GM19395 (cell line): ENCODE measurements at regions not wholly inside any gene's neighbourhood (a gene's known extent, or its start where the extent isn't known, plus 50 kb on each side); places are given as distances from the start of the nearest gene placed in this dataset.
"Not testable (repeated sequence)": the region's sequence is repeated elsewhere in the genome, so short reads cannot be mapped to it uniquely, and the experiment has no call there.

Source experiments
- ATAC-seq: cut with Tn5 transposase; IDR thresholded peaks from one replicate; pipeline ENCODE4 v1.9.1; 2021; ENCODE audit warnings: mild to moderate bottlenecking, moderate library complexity; ENCODE audit not compliant: unreplicated experiment

DNA sequence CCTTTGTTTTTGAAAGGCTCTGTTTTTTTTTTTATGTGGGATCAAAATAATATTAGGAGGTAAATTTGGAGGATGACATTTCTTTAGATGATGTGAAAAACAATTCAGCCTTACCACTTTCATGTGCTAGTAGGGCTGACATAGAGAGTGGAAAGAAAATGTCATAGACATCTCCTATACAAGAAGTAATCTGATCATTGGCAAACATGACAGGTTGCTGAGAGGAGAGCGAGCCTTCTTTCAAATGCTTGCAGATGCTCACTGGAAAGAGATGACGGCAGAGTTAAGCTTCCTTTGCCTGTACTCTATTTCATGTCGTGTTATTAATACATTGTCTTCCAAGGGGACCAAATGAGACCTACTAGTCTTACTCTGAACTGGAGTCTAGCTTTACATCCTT lies 160.1 kb upstream of the DAP start:
- no peak for ATAC-seq

DNA sequence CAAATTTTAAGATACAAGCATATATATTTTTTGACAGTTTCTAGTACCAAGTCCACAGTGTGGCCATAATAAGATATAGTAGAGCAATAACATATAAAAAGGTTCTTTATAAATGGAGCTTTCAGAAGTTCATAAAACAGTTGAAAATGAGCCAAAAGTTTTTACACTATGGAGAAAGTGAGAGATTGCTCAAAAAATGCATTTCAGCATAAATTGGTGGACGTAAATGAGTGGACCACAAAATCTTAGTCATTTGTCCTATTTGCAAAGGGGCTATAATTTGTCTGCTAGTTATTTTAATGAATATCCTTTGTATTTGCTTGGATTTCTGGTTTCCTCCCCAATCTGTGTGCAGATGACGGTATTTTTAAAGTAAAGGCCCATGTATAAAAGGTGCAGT lies 159.4 kb upstream of the DAP start:
- ATAC-seq = no peak

DNA sequence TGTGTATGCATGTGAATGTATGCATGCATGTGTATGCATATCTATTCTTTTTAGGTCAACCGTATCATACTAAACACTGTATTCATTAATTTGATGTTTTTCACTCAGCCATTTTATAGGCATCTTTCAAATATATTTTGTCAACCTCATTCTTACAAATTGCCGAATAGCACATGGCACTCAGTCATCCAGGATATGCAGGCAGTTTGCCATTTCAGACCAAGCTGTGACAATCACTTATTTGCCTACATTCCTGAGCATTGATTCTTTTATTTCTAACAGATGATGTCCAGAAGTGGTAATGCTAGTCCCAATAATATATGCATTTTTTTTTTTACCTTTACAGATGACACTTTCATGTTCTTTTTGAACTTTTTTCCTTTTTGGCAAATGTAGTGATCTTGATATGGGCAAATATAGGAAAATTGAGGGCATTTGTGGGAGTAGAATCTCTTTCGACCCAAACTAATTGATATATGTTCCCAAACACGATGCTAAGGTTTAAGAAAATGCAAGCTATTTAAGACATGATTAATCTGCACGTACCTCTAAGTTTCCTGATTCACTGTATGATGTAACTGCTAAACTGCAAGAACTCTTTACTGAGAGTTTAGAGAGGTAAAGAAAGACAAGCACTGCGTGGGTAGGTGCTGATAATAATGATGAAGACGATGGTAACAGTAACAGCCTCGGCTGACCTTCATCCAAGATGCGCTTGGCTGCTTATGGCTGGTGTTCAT lies 153.9 kb upstream of the DAP start:
- ATAC-seq = no peak

DNA sequence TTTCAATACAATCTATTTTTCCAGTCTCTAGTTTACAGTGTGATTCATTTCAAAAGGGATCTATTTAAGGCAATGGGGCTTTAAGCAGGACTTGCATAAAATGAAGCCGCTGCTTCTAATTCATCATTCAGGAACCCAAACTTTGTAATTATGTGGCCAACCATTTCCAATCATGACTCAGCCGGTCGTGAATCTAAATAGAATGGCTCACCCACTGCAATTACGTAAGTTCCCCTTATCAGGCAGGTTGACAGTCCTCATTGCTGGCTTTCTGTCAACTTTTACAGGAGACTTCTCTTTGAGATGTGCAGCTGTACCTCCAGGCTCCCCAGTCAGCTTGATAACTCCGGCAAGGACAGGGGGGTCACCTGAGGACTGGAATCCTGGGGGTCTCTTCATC lies 152.8 kb upstream of the DAP start:
- no peak for ATAC-seq

DNA sequence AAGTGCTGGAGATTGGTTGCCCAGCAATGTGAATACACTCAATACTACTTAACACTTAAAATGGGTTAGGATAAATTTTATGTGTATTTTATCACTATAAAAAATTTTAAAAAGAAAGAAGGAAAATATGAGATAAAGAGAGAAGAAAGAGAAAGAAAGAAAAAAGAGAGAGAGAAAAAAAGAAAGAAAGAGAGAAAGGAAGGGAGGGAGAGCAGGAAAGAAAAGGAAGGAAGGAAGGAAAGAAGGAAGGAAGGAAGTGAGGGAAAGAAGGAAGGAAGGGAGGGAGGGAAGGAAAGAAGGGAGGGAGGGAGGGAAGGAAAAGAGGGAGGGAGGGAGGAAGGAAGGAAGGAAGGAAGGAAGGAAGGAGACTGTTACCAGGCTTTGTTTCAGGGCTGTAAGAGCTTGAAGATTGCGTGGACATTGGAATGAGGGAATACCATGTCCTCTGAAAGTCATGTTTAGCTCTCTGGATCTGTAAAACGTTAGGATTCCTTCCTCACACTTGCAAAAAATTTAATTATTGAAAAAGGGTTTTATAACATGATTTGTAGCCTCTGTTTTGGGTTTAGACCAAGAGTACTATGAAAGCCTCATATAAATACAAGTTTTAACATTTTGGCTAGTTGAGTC lies 152.3 kb upstream of the DAP start:
- ATAC-seq = no peak

DNA sequence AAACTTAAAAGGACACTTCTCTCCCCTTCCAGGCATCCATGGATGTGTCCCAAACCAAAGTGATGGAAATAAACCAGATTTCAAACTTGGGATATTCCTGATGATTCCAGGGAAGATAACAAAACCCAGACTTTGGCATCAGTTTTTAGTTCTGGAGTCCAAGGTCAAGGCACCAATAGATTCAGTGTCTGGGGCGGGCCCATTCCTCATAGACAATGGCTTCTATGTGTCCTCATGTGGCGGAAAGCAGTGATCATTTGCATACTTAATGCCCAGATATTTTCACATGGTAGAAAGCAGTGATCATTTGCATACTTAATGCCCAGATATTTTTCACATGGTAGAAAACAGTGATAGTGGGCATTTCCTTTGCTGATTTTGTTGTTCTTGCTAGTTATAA lies 151.4 kb upstream of the DAP start:
- ATAC-seq = no peak

DNA sequence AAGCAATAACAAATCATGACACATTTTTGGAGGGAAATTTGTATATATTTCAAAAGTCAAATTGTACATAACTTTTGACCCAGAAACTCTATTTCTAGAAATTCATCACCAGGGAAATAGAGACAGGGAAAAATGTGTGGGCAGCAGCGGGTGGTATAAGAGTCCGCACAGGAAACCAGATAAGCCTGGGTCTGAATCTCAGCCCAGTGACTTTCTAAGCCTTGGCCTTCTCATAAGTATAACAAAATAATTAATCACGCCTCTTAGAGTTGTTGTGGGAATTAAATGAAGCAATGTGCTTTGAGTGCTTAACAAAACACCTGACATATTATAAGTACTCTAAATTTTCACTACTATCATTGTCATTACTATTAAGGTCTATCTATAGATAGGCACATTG lies 149.2 kb upstream of the DAP start:
- ATAC-seq = no peak

DNA sequence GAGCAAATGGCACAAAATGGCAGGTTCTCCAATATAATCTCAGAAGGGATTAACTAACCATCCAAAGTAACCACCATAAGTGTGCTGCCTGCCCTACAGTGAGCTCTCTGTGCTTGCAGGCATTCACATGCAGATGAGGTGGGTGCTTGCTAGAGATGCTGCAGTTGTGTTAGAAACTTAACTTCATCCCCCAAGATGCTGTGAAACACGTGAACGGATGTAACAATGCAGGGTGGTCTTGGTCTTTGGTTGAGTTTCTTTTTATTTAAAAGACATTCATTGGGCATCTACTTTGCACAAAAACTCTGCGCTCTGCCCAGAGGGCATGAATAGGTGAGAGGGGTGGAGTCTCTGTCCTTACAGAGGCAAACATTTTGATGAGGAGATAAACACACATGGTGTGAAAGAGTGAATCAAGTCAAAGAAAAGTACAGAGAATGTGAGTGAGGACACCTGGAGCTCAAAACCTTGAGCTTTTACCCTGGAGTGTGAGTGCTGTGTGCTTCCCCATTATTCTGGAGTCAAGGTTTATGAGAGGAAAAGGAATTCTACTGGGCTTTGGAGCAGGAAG lies 143.9 kb upstream of the DAP start:
- ATAC-seq = no peak

DNA sequence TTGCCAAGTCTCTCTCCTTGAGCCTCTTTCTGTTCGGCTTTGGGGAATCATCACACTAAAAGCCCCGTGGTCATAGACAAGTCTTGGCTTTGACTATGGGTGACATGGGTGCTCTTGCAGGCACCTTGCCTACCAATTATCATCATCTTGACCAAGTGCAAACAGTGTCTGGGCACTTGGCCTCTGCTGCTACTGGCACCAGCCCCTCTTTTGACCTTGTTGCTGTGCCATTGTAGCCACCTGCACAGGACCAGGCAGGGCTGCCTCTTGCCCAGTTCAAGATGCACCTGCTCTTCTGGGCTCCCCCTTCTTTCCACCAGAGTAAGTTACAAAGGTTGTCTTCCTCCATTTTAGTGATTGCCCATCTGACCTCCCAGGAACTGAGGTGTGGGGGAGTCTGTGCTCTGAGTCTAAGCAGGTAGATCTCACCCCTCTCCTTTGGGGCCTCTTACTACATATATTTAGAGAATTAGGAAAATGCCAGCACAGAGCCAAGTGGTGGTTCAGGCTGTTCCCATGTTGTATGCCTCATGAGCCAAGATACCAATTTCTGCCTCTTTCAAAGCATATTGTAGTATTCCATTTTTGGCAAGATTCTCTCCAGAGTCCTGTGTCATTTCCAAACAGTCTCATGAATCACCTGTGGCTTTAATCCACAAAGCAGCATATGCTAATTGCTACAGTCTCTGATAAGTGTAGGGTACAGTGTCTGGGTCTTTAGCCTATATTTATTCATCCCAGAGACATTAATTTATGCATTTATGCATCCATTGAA lies 142.9 kb upstream of the DAP start:
- no peak for ATAC-seq

DNA sequence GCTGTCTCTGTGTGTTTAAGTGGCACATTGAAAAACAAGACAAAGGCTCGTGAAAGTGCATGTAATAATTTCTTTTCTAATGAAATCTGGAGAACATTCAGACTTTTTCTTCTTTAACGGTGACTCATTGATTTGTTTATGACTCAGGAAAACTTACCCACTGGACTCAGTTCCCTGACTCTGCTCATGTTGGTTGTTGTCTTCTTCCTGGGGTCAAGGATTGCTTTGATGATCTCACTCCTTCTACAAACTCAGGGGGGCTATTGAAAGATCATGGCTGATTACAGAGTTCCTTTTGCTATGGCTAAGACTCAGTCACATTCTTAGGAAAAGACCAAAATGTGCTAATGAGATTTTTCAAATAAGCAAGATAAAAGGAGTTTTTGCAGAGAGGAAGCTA lies 141.1 kb upstream of the DAP start:
- ATAC-seq = no peak

DNA sequence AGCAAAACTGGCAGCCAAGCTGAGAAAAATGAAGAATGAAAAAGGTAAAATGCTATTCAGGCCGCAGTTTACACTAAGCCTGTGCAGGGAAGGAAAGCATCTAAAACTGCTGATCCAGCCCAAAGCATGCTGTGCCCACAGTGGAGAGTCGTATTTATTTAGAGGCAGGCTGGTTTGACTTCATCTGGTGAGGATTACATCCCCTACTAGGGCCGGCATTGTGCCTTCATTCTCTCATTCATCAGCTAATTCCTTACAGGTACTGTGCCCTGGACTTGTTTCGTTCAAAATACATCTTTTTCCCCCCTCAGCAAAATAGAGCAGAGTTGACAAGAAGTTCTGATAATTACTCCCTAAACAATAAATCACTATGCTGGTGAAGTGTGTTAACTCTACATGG lies 137.5 kb upstream of the DAP start:
- no peak for ATAC-seq

DNA sequence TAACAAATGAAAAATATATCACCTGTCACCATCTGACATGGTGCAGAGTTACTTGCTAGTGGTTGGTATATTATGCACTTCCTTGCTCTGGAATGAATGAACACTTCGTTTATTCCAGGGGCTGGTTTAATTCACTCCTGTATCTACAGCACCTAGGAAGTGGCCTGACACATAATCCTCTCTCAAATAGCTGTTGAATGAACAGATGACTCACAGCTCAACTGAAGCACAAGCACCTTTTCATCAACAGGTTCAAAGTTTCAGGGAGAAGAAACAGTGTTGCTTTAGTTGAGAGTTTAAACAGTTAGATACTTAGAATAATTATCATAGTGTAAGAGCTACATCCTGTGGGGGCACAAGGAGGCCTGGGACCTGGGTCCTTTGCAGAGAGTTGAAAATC lies 135.0 kb upstream of the DAP start:
- ATAC-seq = no peak

DNA sequence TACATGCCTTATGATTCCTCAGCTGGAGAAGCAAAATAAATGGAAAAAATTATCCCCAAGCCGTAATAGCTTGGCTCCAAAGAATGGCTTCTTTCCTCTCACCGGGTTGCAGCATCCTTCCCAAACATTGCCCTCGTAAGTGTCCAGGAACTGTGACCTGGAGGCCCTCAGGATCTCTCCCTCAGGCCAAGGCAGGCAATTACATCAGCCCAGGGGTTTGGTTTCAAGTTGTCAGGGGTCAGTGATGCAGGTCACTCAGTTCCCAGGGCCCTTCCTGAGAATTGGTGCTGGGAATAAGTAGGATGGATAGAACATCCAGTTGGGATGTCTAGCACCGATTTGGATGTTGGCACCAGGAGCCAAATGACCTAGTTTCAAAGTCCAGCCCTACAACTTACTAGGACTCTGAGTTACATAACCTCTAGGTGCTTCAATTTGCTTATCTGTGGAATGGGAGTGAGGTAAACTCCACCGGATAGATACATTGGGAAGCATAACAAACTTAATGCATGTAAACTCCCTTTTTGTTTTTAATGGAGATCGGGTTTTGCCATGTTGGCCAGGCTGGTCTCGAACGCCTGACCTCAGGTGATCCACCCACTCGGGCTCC lies 133.5 kb upstream of the DAP start:
- no peak for ATAC-seq

DNA sequence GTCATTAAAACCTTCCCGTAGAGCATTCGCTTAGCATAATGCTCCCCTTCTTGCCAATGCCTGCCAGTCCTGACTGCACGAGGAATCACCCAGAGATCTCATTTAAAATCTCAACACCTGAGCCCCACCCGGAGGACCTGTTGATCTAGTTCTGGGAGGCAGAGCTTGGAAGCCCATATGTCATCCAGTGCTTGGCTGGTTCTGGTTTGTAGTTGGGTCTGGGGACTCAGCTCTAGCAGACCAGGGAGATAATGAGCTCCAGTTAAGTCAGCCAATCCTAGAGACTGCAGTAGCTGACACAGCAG lies 131.8 kb upstream of the DAP start:
- no peak for ATAC-seq

DNA sequence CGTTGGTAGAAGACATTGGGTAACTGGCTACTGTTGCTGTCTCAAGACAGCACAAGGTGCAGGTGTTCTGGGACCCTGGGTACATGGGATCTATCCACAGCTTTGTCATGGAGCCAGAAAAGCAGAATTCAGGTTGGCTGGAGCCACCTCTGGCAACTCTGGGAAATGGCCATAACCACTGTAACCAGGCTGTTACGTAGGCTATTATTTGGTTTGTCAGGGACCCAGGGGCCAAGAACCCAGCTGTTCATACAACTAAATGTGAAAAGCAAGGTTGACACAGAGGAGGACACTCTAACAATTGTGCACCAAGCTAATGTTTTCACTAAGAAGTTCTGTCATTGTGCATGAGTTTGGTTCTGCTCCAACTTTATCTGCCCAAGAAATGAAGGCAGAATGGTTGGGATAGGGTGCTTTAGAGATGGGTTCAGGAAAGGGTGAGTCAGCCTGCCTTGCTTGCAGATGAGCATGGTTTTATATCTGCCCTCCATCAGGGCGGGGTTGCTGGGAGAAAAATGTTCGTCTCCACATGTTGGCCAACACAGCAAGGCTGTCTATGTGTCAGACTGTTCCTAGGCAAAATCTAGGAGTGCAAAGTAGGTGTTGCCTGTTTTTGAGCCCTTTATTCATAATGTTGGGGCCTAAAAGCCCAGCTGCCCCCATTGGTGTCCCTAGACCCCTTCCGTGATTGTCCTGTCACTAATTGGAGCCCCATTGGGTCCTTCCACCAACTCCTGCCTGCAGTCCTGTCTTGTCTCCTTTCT lies 131.3 kb upstream of the DAP start:
- no peak for ATAC-seq

DNA sequence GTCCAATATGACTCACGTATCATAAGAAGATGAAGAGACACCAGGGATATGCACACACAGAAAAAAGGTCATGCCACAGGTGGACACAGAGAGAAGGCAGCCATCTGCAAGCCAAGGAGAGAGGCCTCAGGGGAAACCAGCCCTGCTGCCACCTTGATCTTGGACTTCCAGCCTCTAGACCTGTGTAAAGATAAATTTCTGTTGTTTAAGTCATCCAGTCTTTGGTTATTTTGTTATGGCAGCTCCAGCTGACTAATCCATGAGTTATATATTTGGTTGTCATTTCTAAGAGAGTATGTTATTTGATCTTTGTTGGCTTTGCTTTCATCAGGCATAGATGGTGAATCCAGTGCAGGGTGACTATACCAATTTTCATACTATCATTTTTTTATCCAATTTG lies 130.2 kb upstream of the DAP start:
- no peak for ATAC-seq

DNA sequence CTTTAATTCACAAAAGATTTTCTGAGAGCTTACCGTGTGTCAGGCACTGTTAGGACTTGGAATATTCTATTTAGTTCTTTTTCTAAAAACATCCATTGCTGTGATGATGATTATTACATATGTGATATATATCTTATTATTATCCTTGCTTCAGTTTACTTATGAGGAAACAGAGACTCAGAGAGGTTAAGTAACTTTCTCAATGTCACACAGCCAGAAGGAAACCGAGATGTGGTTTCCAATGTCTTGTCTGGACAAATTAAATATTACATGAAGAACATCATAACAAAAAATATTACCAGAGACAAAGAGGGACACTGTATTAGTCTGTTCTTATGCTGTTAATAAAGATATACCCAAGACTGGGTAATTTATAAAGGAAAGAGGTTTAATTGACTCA lies 125.5 kb upstream of the DAP start:
- ATAC-seq = no peak

DNA sequence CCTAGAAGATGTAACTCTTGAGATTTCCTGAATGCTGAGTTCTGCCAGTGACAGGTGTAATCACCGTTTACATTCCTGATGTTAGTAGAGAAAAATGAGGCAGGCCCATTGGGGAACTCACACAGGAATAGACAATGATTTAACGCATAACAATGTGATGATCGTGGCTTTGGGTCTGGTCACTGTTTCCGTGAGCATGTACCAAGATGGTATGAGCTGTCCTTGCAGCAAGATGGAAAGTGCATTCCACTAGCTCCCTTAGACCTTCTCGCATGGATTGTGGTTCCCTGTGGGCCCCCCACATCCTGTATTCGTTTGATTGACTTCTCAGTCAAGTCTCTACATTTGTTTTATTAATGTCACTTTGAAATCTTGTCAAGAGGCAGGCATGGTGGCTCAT lies 124.0 kb upstream of the DAP start:
- no peak for ATAC-seq

DNA sequence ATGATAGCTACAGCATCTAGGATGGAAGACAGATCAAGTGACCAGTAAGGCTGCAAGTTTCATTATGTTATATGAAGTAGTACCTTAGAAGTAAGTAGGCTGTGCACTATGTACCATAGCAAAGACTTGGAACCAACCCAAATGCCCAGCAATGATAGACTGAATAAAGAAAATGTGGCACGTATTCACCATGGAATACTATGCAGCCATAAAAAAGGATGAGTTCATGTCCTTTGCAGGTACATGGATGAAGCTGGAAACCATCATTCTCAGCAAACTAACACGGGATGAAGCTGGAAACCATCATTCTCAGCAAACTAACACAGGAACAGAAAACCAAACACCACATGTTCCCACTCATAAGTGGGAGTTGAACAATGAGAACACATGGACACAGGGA lies 122.9 kb upstream of the DAP start:
- not testable (repeated sequence) for ATAC-seq

DNA sequence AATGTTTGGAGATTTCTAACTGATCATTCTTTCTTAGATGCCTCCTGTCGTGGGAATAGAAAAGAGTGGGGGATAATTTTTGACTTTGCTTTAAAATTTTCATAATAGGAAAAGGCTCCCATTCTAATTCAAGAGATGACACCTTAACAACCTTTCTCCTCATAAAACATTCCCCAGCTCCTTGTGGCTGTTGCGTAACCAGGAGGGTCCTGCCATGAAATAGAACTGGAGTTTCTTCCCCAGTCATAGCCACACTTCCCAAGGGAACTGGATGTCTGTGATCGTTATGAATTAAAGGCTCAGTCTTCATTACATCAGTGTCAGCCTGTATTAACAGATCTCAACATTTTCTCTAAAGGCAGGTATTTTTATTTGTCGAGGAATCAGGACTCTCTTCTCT lies 119.9 kb upstream of the DAP start:
- ATAC-seq = no peak

DNA sequence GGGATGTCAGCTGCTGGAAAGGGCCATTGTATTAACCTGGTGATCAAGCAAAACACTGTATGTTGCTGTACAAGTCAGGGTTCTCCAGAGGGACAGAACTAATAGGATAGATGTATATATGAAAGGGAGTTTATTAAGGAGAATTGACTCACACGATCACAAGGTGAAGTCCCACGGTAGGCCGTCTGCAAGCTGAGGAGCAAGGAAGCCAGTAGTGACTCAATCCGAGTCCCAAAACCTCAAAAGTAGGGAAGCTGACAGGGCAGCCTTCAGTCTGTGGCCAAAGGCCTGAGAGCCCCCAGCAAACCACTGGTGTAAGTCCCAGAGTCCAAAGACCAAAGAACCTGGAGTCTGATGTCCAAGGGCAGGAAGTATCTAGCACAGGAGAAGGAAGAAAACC lies 116.0 kb upstream of the DAP start:
- not testable (repeated sequence) for ATAC-seq
